ENCODE measurements at regions not wholly inside any gene's neighbourhood (a gene's known extent, or its start where the extent isn't known, plus 50 kb on each side); places are given as distances from the start of the nearest gene placed in this dataset.

GRCh38 chr18:44409071-44409470, 271.6 kb upstream of the SETBP1 start:
- H3K9ac ChIP-seq (ENCODE audit: low read length): no peak overlapping the region
- H2AFZ ChIP-seq (ENCODE audit: low read depth, low read length, severe bottlenecking): no peak overlapping the region
- H3F3A ChIP-seq (ENCODE audit: insufficient read depth): no peaks in the 10 kb centered on the region
- no peaks in the 10 kb centered on the region for H3K79me2 ChIP-seq (ENCODE audit: insufficient read depth, low read length)
- TF ChIP-seq EZH2phosphoT487 (conservative IDR thresholded peaks at IDR 0.05; ENCODE audit: low read length): no peak
- TF ChIP-seq, protein P1, sequence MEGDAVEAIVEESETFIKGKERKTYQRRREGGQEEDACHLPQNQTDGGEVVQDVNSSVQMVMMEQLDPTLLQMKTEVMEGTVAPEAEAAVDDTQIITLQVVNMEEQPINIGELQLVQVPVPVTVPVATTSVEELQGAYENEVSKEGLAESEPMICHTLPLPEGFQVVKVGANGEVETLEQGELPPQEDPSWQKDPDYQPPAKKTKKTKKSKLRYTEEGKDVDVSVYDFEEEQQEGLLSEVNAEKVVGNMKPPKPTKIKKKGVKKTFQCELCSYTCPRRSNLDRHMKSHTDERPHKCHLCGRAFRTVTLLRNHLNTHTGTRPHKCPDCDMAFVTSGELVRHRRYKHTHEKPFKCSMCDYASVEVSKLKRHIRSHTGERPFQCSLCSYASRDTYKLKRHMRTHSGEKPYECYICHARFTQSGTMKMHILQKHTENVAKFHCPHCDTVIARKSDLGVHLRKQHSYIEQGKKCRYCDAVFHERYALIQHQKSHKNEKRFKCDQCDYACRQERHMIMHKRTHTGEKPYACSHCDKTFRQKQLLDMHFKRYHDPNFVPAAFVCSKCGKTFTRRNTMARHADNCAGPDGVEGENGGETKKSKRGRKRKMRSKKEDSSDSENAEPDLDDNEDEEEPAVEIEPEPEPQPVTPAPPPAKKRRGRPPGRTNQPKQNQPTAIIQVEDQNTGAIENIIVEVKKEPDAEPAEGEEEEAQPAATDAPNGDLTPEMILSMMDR (IDR thresholded peaks at IDR 0.05; ENCODE audit: insufficient read depth, low read length, poor library complexity, severe bottlenecking): no peak
- no peaks in the 10 kb centered on the region for H3K9me2 ChIP-seq (replicated peaks; ENCODE audit: insufficient read depth, low read length)
- no peaks in the 10 kb centered on the region for H3K27me3 ChIP-seq (ENCODE audit: low read length)
- no peaks in the 10 kb centered on the region for H4K20me1 ChIP-seq (ENCODE audit: low read depth, low read length)
- no peaks in the 10 kb centered on the region for H3K36me3 ChIP-seq (ENCODE audit: low read length)
- no peak overlapping the region for H3K4me2 ChIP-seq (ENCODE audit: low read depth, low read length, poor library complexity, severe bottlenecking)
- no peak overlapping the region for H3K27ac ChIP-seq (ENCODE audit: low read depth, low read length)
- no peak overlapping the region for H3K4me3 ChIP-seq (ENCODE audit: insufficient read depth, low read length, poor library complexity, severe bottlenecking)
- H3K9me3 ChIP-seq (ENCODE audit: insufficient read depth, low read length): no peaks in the 10 kb centered on the region

GRCh38 chr18:44409515-44409914, 271.2 kb upstream of the SETBP1 start:
- Histone ChIP-seq H3K79me2 (ENCODE audit: insufficient read depth, low read length) (no peaks in the 10 kb centered on the region), H3K9ac (ENCODE audit: low read length) (no peak overlapping the region), H3K9me2 (replicated peaks; ENCODE audit: insufficient read depth, low read length) (no peaks in the 10 kb centered on the region), H3F3A (ENCODE audit: insufficient read depth) (no peaks in the 10 kb centered on the region), H2AFZ (ENCODE audit: low read depth, low read length, severe bottlenecking) (no peak overlapping the region), H3K9me3 (ENCODE audit: insufficient read depth, low read length) (no peaks in the 10 kb centered on the region), H3K4me2 (ENCODE audit: low read depth, low read length, poor library complexity, severe bottlenecking) (no peak overlapping the region), H3K27ac (ENCODE audit: low read depth, low read length) (no peak overlapping the region), H3K36me3 (ENCODE audit: low read length) (no peaks in the 10 kb centered on the region), H3K27me3 (ENCODE audit: low read length) (no peaks in the 10 kb centered on the region), H4K20me1 (ENCODE audit: low read depth, low read length) (no peaks in the 10 kb centered on the region), H3K4me3 (ENCODE audit: insufficient read depth, low read length, poor library complexity, severe bottlenecking) (no peak overlapping the region)
- TF ChIP-seq, protein P1 (IDR thresholded peaks at IDR 0.05; ENCODE audit: insufficient read depth, low read length, poor library complexity, severe bottlenecking): no peak

DNA sequence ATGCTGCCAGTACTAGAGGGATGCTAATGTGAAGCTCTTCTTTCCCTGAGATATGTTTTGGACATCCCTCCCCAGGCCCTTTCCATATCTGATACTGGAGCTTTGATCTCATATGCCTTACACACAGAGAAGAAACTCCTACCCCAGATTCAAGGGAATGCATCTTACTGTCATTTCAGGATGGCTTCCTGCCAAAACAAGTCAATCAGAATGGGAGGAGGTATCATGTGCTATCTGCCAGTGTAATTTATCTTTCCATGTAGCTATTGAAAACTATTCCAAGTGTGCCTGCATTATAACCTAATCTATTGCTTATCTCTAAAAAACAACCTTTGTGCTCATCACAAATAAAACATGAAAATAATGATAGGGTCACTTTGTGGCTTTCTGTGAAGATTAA, 269.9 kb upstream of the SETBP1 start:
- H3K9ac ChIP-seq (ENCODE audit: low read length): no peak overlapping the region
- no peak overlapping the region for H3K4me2 ChIP-seq (ENCODE audit: low read depth, low read length, poor library complexity, severe bottlenecking)
- no peaks in the 10 kb centered on the region for H3K9me2 ChIP-seq (replicated peaks; ENCODE audit: insufficient read depth, low read length)
- H2AFZ ChIP-seq (ENCODE audit: low read depth, low read length, severe bottlenecking): no peak overlapping the region
- no peaks in the 10 kb centered on the region for H3K36me3 ChIP-seq (ENCODE audit: low read length)
- no peaks in the 10 kb centered on the region for H3K9me3 ChIP-seq (ENCODE audit: insufficient read depth, low read length)
- no peaks in the 10 kb centered on the region for H4K20me1 ChIP-seq (ENCODE audit: low read depth, low read length)
- no peak overlapping the region for H3K27ac ChIP-seq (ENCODE audit: low read depth, low read length)
- H3K4me3 ChIP-seq (ENCODE audit: insufficient read depth, low read length, poor library complexity, severe bottlenecking): no peak overlapping the region
- H3K27me3 ChIP-seq (ENCODE audit: low read length): no peaks in the 10 kb centered on the region
- H3F3A ChIP-seq (ENCODE audit: insufficient read depth): no peaks in the 10 kb centered on the region
- H3K79me2 ChIP-seq (ENCODE audit: insufficient read depth, low read length): no peaks in the 10 kb centered on the region
- TF ChIP-seq, protein P1 (IDR thresholded peaks at IDR 0.05; ENCODE audit: insufficient read depth, low read length, poor library complexity, severe bottlenecking): no peak
- no peak for TF ChIP-seq EZH2phosphoT487 (conservative IDR thresholded peaks at IDR 0.05; ENCODE audit: low read length)

All from SU-DHL-6 (cell line).